ENCODE measurements at regions not wholly inside any gene's neighbourhood (a gene's known extent, or its start where the extent isn't known, plus 50 kb on each side); places are given as distances from the start of the nearest gene placed in this dataset.

DNA sequence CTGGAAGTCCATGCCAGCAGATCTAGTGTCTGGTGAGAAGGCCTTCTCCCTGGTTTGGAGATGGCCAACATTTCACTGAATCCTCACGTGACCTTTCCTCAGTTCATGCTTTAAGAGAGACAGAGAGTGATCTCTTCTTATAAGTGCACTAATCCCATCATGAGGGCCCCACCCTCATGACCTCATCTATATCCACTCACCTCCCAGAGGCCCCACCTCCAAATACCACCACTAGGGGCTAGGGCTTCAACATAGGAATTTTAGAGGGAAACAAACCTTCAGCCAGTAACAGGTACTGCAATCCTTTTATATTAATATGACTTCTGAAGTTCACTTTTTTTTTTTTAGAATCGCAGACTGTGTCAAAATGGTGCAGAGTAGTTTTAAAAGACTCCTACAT is 496.9 kb upstream of the ADAMTS16 start:
- Mint-ChIP-seq H3K27me3 (no peaks in the 10 kb centered on the region), H3K36me3 (ENCODE audit: insufficient read depth) (no peaks in the 10 kb centered on the region), H3K9me3 (peaks cover 0 to 1% of the 10 kb centered on the region in 2 donors), H3K4me1 (ENCODE audit: low read depth in 2 of 2) (no peaks in the 10 kb centered on the region), H3K27ac (no peak overlapping the region), H3K4me3 (no peak overlapping the region)
- ATAC-seq (replicated peaks) (no peak), DNase-seq (no peak)

DNA sequence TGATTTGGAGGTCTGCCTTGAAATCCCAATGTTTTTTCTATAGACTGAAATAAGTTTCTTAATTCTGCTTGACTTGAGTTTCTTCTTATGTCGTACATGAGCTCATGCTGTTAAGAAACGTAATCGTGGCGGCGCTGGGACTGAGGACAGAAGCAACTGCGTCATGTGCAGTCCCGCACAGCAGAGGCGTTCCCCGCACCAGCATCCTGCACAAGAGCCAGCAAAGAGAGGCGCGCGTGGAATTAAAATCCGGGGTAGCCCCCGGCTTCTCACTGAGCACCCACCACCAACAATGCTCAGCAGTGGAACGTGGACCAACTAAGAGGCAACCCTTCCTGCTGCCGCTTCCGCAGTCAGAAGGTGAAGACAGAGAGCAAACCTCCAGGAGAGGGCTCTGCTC is 496.2 kb upstream of the ADAMTS16 start:
- no peak for ATAC-seq (replicated peaks)
- Mint-ChIP-seq H3K4me3 (no peak overlapping the region), H3K27ac (no peak overlapping the region), H3K9me3 (peaks cover 0 to 1% of the 10 kb centered on the region in 2 donors), H3K36me3 (ENCODE audit: insufficient read depth) (no peaks in the 10 kb centered on the region), H3K4me1 (ENCODE audit: low read depth in 2 of 2) (no peaks in the 10 kb centered on the region), H3K27me3 (no peaks in the 10 kb centered on the region)
- DNase-seq = no peak

DNA sequence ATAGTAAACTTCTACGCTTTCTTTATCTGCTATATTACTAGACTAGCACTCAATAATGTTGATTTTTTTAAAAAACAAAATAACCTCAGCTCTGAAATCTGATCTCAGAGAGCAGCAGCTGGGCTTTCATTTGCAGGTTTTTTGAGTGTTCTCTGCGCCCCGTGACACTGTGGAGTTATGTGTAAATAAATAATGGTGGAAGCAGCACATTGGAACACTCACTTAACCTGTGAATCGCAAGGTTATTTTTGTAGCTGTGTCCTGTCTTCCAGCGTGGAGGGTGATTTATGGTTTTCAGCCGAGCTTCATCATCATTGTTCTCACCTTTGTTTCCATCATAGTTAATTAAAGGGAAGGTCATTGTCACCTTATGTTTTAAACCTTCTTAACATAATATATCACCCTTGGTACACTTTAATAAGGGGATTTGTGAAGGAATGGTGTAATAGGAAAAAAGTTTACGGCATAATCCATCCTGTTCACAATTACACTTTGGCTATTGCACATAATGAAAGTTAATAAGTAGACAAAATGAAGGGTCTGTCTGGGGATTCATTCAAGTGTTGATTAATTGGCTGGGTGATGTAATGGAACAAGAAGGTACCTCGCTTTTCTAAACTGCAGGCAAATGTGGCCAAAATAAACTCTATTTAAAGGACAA is 493.3 kb upstream of the ADAMTS16 start:
- DNase-seq (no peak), ATAC-seq (replicated peaks) (no peak)
- Mint-ChIP-seq H3K27me3 (no peaks in the 10 kb centered on the region), H3K27ac (no peak overlapping the region), H3K4me3 (no peak overlapping the region), H3K36me3 (ENCODE audit: insufficient read depth) (no peaks in the 10 kb centered on the region), H3K4me1 (ENCODE audit: low read depth in 2 of 2) (no peaks in the 10 kb centered on the region), H3K9me3 (peaks cover 0 to 5% of the 10 kb centered on the region in 2 donors)

DNA sequence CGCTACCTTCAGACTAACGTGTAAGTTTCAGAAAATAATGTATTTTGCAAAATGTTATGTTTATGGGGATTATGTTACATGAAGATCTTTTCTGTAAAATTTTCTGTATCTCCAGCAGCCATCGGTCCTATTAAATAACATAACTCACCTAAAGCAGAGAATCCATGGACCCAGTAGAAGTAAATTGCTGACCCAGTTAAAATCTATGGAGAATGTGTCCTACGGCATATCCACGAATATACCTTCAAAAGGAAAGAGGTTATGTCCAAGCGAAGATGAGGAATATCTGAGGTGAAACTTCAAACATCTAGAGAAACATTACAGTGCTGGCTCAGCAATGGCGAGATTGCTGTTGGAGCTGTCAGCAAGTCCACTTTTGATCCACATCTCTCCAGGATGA is 492.2 kb upstream of the ADAMTS16 start:
- DNase-seq = no peak
- ATAC-seq (replicated peaks) = no peak
- H3K27ac Mint-ChIP-seq = no peak overlapping the region
- no peaks in the 10 kb centered on the region for H3K36me3 Mint-ChIP-seq (ENCODE audit: insufficient read depth)
- H3K4me3 Mint-ChIP-seq = no peak overlapping the region
- peaks cover 3 to 5% of the 10 kb centered on the region in 2 donors for H3K9me3 Mint-ChIP-seq
- no peaks in the 10 kb centered on the region for H3K4me1 Mint-ChIP-seq (ENCODE audit: low read depth in 2 of 2)
- H3K27me3 Mint-ChIP-seq = no peaks in the 10 kb centered on the region

DNA sequence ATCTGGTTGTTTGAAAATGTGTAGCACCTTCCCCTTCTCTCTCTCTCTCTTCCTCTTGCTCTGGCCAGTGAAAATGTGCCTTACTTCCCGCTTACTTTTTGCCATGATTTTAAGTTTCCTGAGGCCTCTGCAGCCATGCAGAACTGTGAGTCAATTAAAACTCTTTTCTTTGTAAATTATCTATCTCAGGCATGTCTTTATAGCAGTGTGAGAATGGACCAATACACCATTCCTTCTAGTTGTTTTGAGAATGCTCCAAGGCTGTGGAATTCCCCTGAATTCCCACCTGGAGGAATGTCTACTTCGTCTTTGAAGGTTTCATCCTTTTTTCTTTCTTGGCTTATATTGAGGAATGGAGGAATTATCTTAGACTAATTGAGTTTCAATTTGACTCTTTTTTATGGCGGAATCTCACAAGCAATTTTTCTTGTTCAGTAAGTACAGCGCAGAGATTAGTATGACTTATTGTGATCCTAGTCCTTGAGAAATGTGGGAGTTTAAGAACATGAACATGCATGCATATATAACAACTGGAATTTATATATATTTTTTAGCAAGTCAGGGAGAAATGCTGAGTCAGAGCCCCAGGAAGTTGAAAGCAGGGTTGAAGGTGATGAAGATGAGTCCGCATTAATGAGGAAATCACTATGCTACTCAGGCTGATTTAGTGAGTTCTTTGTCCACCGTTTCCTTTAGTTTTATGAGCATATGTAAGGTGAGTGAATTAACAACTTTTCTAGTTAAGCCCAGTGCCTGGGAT is 488.1 kb upstream of the ADAMTS16 start:
- no peaks in the 10 kb centered on the region for H3K4me1 Mint-ChIP-seq (ENCODE audit: low read depth in 2 of 2)
- no peaks in the 10 kb centered on the region for H3K27me3 Mint-ChIP-seq
- no peak overlapping the region for H3K4me3 Mint-ChIP-seq
- ATAC-seq (replicated peaks) (no peak), DNase-seq (no peak)
- no peak overlapping the region for H3K27ac Mint-ChIP-seq
- peaks cover 10 to 29% of the 10 kb centered on the region in 2 donors for H3K9me3 Mint-ChIP-seq
- no peaks in the 10 kb centered on the region for H3K36me3 Mint-ChIP-seq (ENCODE audit: insufficient read depth)

DNA sequence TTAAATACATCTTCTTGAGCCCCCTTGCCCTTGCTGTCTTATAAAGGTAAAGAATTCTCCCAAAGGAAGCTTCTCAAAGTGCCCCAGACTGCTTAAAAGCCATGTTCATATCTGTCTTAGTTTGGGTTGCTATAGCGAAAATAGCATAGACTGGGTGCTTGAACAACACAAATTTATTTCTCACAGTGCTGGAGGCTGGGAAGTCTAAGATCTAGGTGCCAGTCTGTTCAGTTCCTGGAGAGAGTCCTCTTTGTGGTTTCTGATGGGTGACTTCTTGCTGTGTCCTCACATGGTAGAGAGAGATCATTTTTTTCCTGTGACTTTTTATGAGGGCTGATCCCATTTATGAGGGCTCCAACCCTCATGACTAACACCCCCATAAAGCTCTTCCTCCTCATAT is 486.7 kb upstream of the ADAMTS16 start:
- peaks cover 16 to 34% of the 10 kb centered on the region in 2 donors for H3K9me3 Mint-ChIP-seq
- H3K27ac Mint-ChIP-seq = no peak overlapping the region
- no peaks in the 10 kb centered on the region for H3K36me3 Mint-ChIP-seq (ENCODE audit: insufficient read depth)
- H3K4me3 Mint-ChIP-seq = no peak overlapping the region
- no peak for DNase-seq
- peaks cover 0 to under 1% of the 10 kb centered on the region in 2 donors for H3K4me1 Mint-ChIP-seq (ENCODE audit: low read depth in 2 of 2)
- no peaks in the 10 kb centered on the region for H3K27me3 Mint-ChIP-seq
- no peak for ATAC-seq (replicated peaks)

DNA sequence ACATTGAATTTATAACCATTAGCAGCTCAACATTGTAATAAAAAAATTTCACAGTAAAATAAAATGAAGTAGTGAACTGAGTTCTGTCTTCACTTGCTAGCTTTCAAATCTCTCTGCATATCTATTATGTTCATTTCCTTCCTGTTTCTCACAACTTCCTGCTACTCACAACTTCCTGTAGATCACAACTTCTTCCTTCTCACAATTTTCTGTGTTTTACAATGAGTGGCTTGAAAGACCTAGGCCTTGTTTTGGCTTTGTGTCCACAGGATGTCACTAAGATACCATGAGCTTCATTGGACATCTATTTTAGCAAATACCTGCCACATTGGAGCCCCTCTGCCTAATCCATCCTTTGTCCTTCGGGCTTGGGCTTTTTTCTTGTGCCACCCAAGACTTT is 480.3 kb upstream of the ADAMTS16 start:
- no peak overlapping the region for H3K4me3 Mint-ChIP-seq
- H3K27ac Mint-ChIP-seq = no peak overlapping the region
- H3K36me3 Mint-ChIP-seq (ENCODE audit: insufficient read depth) = no peaks in the 10 kb centered on the region
- no peaks in the 10 kb centered on the region for H3K27me3 Mint-ChIP-seq
- no peak for ATAC-seq (replicated peaks)
- DNase-seq = no peak
- H3K9me3 Mint-ChIP-seq = peaks cover 18 to 22% of the 10 kb centered on the region in 2 donors
- H3K4me1 Mint-ChIP-seq (ENCODE audit: low read depth in 2 of 2) = peaks cover 0 to 2% of the 10 kb centered on the region in 2 donors

DNA sequence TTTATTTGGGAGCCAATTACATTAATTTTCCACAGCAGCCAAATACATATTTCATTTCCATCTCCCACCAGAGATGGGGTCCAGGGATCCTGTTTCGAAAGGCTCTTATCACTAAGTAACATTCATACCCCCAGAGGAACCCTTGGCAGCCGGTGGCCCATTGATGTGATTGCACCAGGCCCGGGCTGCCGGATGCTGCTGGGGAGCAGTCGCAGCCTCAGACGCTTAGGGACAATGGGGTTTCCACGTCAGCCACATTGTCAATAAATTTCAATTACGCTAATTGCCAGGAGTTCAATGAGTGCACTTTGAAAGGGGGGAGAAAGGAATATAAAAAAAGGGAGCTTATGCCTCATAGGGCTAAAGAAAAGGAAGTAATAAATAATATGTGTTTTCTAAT is 478.8 kb upstream of the ADAMTS16 start:
- Mint-ChIP-seq H3K4me1 (ENCODE audit: low read depth in 2 of 2) (peaks cover 0 to 2% of the 10 kb centered on the region in 2 donors), H3K4me3 (no peak overlapping the region), H3K9me3 (peaks cover 18% of the 10 kb centered on the region in 2 donors), H3K27me3 (no peaks in the 10 kb centered on the region), H3K27ac (no peak overlapping the region), H3K36me3 (ENCODE audit: insufficient read depth) (no peaks in the 10 kb centered on the region)
- no peak for DNase-seq
- no peak for ATAC-seq (replicated peaks)

DNA sequence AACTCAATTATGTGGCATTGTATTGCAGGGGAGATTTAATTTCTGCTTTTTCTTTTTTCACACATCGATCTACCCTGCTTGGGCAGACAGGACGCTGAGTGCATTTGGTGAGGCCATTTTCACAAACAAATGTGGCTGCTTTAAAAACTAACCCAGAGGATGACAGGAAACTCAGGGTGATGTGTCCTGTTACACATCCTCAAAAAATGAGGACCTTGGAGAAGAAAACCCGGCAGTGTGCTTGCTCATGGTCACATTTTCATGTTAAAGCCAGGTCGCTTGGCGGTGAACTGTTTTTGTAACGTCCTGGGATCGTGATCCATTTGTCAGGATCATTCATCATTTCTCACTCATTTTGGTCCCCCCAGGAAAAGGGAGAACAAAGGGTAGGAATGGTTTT is 478.3 kb upstream of the ADAMTS16 start:
- H3K27me3 Mint-ChIP-seq = no peaks in the 10 kb centered on the region
- no peaks in the 10 kb centered on the region for H3K36me3 Mint-ChIP-seq (ENCODE audit: insufficient read depth)
- no peak overlapping the region for H3K27ac Mint-ChIP-seq
- no peak for ATAC-seq (replicated peaks)
- H3K4me3 Mint-ChIP-seq = no peak overlapping the region
- H3K9me3 Mint-ChIP-seq = peaks cover 14 to 18% of the 10 kb centered on the region in 2 donors
- peaks cover 0 to 2% of the 10 kb centered on the region in 2 donors for H3K4me1 Mint-ChIP-seq (ENCODE audit: low read depth in 2 of 2)
- no peak for DNase-seq

DNA sequence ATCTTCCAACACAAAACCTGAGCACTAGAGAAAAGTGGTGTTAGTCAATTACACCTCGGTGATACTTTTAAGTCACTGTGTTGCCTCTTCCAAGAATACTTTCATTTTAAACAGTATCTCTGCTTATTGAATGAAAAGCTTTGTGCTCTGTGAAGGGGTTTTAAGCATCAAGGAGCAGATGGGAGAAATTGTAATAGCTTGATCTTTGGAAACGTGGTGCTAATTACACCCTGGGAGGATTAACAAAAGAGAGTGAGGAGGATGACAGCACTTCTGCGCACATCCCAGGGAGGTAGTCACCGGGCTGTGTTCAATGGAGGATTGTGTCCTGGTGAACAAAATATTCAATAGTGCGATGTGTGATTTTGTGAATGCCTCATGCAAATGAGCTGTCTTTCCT is 477.4 kb upstream of the ADAMTS16 start:
- Mint-ChIP-seq H3K9me3 (peaks cover 14 to 22% of the 10 kb centered on the region in 2 donors), H3K4me3 (no peak overlapping the region), H3K4me1 (ENCODE audit: low read depth in 2 of 2) (peaks cover 0 to 2% of the 10 kb centered on the region in 2 donors), H3K27ac (no peak overlapping the region), H3K36me3 (ENCODE audit: insufficient read depth) (no peaks in the 10 kb centered on the region), H3K27me3 (no peaks in the 10 kb centered on the region)
- no peak for DNase-seq
- ATAC-seq (replicated peaks) = no peak

DNA sequence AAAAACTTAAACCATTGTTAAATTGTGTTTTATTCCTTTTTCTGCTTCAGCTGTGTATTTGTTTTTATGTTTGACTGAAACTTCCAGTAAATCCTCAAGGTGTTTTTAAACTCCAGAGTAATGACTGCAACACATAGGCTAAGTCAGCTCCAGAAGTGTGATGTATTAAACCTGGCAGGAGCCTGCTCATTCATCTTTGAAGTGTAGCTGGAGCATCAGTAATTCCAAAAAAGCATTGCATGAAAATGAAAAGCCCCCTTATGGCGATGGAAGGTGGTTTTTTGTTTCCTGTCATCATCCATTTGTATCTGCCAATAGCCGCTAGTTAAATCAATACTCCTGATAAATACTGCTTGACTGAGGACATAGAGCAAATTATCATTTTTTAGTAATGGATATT is 474.2 kb upstream of the ADAMTS16 start:
- no peaks in the 10 kb centered on the region for H3K36me3 Mint-ChIP-seq (ENCODE audit: insufficient read depth)
- no peaks in the 10 kb centered on the region for H3K4me1 Mint-ChIP-seq (ENCODE audit: low read depth in 2 of 2)
- DNase-seq (no peak), ATAC-seq (replicated peaks) (no peak)
- H3K4me3 Mint-ChIP-seq = no peak overlapping the region
- no peaks in the 10 kb centered on the region for H3K27me3 Mint-ChIP-seq
- peaks cover 0 to 21% of the 10 kb centered on the region in 2 donors for H3K9me3 Mint-ChIP-seq
- no peak overlapping the region for H3K27ac Mint-ChIP-seq

DNA sequence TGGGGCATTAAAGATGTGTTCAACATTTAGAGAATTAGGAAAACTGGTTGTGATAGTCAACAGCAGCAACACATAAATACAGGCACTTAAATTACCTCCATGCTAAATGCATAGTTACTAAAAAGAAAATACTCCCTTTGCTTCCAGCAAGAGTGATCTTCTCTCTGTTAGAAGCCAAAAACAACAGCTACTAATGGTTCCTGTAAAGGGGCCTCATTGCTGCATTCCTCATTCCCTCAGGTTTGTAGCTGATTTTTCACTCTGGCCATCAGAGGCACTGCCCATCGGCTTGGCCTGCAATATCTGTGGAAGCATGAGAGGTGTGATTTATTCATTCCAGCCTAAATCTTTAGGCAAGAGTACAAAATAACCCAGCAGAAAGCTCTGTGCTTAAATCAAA is 466.0 kb upstream of the ADAMTS16 start:
- ATAC-seq (replicated peaks) (no peak), DNase-seq (no peak)
- Mint-ChIP-seq H3K27me3 (no peaks in the 10 kb centered on the region), H3K4me3 (no peak overlapping the region), H3K36me3 (ENCODE audit: insufficient read depth) (no peaks in the 10 kb centered on the region), H3K9me3 (peaks cover 8 to 18% of the 10 kb centered on the region in 2 donors), H3K27ac (no peak overlapping the region), H3K4me1 (ENCODE audit: low read depth in 2 of 2) (no peaks in the 10 kb centered on the region)

DNA sequence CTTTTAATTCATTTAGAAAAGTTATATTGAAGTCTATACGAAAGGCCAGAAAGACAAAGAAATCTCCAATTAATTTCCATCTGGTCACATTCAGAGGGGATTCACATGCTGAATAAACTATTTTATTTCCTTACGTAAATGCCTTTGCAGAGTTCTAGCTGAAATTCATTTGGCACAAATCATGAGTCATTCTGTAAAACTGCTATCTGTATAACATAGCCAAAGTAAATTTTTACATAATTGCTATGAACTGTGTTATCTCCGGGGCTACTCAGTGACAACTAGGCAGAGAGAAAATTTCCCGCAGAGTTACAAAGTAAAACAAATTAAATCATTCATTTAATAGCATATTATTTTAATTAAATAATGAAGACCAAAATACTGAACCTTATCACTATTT is 463.2 kb upstream of the ADAMTS16 start:
- no peaks in the 10 kb centered on the region for H3K27me3 Mint-ChIP-seq
- H3K4me3 Mint-ChIP-seq = no peak overlapping the region
- no peak overlapping the region for H3K27ac Mint-ChIP-seq
- peaks cover 7 to 28% of the 10 kb centered on the region in 2 donors for H3K9me3 Mint-ChIP-seq
- DNase-seq = no peak
- no peak for ATAC-seq (replicated peaks)
- H3K36me3 Mint-ChIP-seq (ENCODE audit: insufficient read depth) = no peaks in the 10 kb centered on the region
- H3K4me1 Mint-ChIP-seq (ENCODE audit: low read depth in 2 of 2) = no peaks in the 10 kb centered on the region

DNA sequence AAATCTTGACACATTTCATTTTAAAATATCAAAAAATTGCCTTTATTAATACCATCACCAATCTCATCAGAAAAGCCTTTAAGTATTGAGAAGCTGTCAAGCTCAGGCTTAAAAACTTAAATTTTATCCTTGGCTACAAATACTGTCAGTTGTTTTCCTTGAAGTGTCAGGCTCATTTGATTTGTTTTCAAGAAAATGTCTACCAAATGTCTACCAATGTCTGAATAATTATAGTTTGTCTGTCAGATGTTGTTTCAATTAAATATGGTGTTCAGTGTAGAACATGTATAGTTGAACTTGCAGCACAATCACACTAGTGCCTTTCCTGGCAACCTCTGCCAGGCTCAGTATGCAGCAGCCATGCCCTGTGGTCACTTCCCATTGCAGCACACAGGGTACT is 455.2 kb upstream of the ADAMTS16 start:
- no peak for DNase-seq
- Mint-ChIP-seq H3K4me1 (ENCODE audit: low read depth in 2 of 2) (no peaks in the 10 kb centered on the region), H3K36me3 (ENCODE audit: insufficient read depth) (no peaks in the 10 kb centered on the region), H3K9me3 (peaks cover 9 to 10% of the 10 kb centered on the region in 2 donors), H3K4me3 (no peak overlapping the region), H3K27me3 (no peaks in the 10 kb centered on the region), H3K27ac (no peak overlapping the region)
- ATAC-seq (replicated peaks) = no peak

Measured in effector memory CD8-positive, alpha-beta T cell (primary cell).